NCI-H2171 treated with DMSO at 0.1 percent for 48 hours (cell line): ENCODE measurements at regions not wholly inside any gene's neighbourhood (a gene's known extent, or its start where the extent isn't known, plus 50 kb on each side); places are given as distances from the start of the nearest gene placed in this dataset.

Experiments
- DNase-seq: peaks from one replicate; lab custom pipeline; 2025; lab: John Stamatoyannopoulos, UW

DNA sequence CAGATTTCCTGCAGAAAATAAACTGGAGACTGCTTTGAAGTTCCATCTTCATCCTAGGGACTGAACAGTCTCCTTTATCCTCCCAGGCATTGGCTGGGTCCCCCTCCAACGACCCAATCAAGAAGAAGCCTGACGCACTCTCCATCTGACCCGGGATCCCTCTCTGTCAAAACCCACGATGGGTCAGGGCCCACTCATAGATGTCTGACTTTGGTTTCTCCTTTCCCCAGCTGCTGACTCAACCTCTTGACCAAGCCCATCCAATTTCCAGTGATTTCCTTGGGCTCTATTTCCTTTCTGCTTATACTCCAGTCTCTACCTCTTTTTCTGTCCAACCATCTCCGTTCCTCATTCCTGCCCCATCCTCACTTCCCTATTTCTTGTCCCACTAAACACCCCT, 189.7 kb downstream of the MIAT start:
- no peak for DNase-seq

DNA sequence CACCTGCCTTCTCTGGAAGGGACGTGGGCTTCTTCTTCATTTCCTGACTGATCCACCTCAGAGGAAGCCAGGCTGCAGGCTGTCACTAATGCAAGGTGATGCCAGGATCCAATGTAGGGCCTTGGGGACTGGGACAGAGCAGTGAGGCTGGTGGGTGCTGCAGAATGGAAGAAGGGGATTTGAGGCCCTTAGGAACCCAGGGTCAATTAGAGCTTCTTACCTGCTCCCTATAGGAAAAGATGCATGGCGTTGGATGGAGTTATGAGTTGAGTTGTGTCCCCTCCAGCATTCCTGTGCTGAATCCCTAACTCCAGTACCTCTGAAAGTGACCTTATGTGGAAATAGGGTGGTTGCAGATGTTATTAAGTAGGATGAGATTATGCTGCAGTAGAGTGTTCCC, 190.4 kb downstream of the MIAT start:
- no peak for DNase-seq

DNA sequence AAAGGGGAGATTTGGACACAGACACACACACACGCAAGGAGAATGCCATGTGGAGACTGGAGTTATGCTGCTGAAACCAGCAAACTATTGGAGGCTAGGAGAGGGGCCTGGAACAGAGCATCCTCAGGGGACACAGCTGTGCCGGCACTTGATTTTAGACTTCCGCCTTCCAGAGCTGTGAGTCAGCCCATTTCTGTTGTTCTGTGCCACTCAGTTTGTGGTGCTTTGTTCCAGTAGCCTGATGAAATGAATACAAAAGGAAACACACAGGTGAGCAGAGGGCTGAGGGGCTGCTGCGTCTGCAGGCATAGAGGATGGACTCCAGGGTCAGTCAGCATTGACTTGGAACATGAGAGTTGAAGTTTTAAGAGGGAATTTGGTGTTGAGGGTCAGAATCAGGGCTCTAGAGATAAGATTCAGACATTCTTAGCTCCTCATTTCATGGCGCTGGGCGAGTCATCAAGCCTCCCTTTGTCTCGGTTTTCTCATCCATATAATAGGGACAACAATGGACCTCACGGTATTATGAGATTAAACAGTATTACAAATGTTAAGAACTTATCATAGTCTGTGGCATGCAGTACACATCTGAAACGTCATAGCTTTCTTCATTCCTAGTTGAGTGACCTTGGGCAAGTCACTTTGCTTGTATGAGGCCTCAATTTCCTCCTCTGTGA, 191.0 kb downstream of the MIAT start:
- DNase-seq, result no peak

DNA sequence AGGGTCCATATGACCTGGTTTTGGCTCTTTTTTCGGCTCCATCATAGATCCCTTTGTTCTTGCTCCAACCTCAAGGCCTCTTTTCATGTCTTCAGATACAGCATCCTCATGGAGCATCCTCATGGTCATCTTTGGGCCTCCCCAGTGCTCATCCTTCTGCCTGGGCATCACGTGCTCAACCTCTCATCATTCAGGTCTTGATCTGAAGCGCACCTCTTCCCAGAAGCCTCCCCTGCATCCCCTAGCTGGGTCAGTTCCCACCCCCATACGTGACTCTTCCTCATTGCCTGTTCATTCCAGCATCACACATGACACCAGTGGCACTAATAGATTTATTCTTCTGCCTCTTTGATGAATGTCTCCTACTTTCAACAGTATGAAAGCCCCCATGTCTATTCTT, 192.2 kb downstream of the MIAT start:
- DNase-seq, result no peak

DNA sequence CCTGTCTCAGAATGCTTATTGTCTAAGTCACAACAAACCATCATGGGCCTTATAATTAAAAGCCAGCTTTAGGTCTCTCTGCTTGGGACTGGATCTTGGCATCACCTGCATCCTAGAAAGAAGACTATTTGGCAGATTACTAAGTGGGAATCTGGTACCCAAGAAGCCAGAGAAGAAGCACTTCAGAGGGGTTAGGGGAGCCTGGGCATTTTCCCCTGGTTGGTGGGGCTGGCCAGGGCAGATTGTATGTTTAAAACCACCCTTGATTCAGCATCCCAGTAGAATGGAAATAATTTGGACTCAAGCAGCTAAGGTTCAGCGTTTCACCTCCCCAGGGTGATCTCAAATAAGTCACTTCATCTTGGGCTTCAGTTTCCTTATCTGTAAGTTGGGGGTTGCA, 193.7 kb downstream of the MIAT start:
- no peak for DNase-seq

DNA sequence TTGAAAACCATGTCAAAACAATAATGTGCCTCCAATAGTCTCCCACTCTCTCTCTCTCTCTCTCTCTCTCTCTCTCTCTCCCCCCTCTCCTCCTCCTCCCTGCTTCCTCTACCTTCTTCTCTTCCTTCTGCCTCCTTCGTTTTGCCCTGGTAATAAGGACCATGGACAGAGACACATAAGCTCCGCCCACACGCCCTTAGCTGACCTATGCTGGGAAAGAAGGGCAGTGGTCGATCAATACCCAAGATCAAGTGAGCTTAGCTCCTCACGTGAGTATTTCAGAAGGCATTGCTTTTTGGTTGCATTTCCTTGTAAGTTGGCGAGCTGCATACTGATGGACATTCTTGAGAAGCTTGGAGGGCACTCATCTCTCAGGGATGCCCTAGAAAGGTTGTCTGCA, 194.8 kb downstream of the MIAT start:
- DNase-seq, result no peak

DNA sequence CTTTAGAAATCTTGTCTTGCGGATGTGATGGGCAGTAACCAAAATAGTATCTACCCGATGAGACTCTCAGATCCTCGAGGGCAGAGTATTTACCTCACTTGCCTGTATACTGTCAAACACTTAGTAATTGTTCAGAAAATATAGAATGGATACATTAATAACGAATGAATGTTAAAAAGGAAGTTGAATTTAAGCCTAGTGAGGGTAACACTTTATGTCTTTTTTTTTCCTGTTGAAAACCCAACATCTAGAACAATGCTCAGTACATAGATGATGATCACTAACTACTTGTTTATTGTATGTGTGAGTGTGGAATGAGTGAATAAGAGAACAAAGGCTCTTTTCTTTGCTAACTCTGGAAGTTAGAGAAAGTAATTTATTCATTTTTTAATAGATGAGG, 195.7 kb downstream of the MIAT start:
- no peak for DNase-seq

DNA sequence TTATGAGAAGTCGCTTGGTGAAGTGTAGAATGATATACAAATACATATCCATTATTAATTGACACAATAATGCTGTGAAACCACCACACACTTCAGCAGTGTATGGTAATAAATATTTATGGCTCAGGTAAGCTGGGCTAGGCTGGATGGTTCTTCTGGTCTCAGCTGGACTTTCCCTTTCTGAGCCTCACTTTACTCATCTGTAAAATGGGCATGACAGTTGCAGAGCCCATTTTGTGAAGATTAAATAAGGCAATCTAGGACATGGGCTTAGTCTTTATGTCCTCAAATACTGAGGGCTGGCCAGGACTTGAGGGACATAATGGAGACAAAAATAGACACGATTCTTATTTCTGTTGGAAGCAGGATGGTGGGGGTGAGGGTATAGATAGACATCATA, 196.1 kb downstream of the MIAT start:
- DNase-seq, result no peak

DNA sequence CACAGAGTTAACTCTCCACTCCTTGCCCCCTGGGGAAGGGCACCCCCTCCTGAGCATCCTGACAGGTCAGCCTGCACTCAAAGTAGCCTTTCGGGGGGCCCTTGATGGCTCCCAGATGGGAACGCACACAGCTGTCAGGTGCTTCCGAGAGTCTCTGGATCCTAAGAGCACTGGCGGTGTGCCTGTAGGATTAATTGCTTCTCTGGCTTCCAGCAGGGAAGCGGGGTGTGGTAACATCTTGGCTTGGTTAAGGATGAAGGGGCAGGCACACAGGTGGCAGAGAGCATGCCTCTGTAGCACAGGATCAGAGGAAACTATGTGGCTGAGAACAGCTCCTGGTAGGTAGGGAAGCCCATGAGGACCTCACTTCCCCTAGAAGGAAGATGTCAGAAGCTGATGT, 199.8 kb downstream of the MIAT start:
- peak; percentile 72 for DNase-seq

DNA sequence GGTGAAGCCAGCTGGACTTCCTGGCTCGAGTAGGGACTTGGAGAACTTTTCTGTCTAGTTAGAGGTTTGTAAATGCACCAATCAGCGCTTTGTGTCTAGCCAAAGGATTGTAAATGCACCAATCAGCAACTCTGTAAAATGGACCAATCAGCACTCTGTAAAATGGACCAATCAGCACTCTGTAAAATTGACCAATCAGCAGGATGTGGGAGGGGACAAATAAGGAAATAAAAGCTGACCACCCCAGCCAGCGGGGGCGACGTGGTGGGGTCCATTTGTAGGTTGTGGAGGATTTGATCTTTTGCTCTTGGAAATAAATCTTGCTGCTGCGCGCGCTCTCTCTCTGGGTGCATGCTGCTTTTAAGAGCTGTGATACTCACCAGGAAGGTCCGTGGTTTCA, 202.9 kb downstream of the MIAT start:
- no peak for DNase-seq

DNA sequence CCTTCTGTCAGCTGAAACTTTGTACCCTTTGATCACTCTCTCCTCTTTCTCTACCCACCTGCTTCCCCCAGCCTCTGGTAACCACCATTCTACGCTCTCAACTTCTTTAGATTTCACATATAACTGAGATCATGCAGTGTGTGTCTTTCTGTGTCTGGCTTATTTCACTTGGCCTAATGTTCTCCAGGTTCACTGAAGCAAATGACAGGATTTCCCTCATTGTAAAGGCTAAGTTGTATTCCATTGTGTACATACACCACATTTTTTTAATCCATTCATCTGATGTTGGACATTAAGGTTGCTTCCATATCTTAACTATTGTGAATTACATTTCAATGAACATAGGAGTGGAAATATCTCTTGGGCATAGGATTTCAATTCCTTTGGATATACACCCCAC, 207.6 kb downstream of the MIAT start:
- DNase-seq, result no peak

DNA sequence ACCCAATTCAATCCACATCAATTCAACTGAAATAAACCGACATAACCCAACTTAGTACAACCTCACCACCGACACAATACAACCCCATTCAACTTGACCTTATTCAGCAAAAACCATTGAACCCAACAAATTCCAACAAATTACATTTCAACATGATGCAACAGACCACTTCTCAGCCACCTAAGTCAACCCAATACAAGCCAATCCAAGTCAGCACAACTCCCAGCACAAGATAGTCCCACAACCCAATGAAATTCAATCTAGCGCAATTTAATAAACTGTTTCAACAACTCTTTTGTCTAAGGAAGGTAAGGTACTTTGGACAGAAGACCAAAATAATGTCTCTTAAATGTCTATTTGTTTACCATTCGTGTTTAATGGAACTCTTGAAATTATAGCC, 226.0 kb downstream of the MIAT start:
- no peak for DNase-seq

DNA sequence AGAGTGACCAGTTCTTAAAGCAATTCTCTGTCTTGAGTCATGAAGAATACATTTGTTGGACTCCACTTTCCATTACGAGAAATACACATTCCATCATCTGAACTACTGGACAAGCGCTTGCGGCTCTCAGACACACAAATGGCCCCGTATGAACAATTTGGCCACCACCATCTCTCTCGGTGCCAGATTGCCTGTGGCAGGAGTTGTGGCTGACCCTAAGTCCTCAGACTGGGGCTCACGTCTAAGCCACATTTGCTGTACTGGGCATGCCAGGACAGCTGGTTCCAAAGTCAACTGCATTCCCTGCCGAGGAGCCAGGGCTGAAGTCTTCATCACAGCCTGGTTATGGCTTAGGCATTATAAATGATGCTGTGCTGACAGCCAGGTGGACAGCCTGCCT, 227.5 kb downstream of the MIAT start:
- no peak for DNase-seq

DNA sequence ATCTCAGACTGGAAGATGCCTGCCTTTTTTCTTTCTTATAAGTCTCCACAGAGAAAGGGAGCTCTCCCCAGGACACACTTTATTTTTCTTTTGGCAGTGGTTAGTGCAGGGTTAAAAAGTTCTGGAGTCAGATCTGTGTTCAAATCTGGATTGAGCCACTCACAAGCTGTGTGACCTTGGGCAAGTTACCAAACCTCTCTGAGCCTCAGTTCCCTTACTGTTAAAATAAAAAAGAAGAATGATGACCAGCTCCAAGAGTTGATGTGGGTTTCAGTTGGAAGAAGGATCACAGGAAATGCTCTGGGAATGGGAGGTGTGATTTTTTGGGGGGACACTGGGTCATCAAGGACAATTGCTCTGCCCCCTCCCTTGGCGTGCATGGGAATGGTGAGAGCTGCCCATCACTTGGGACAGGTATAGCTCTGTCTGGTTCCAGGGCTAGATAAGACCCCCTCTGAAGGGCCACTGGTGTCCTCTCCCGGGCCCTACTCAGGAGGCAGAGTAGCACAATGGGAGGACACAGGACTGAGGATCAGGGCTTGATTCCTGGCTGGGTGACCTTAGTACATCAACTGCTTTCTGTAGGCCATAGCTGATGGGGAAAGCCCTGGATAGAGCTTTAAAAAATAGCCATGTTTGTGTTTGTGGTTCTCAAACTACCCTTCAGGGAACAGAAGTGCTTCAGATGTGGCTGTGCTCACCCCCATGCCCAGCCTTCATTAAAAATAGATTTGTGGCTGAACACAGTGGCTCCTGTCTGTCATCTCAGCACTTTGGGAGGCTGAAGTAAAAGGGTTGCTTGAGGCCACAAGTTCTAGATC, 228.3 kb downstream of the MIAT start:
- no peak for DNase-seq

DNA sequence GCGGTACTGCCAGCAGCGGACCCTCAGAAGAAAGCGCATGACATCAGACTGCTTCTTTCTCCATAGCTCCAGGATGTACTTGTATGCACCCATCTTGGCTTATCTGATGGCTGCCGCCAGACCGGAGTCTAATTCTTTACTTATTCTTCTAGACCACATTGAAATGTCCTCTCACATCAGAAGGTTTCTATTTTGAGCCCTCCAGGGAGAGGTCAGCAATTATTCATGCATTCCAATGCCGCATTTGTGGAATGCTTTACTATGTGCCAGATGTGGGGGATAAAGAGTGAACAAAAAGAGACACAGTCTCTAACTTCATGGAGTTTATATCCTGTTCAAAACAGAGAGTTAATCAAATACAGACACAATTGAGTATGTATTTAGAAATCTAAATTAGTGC, 230.1 kb downstream of the MIAT start:
- no peak for DNase-seq

DNA sequence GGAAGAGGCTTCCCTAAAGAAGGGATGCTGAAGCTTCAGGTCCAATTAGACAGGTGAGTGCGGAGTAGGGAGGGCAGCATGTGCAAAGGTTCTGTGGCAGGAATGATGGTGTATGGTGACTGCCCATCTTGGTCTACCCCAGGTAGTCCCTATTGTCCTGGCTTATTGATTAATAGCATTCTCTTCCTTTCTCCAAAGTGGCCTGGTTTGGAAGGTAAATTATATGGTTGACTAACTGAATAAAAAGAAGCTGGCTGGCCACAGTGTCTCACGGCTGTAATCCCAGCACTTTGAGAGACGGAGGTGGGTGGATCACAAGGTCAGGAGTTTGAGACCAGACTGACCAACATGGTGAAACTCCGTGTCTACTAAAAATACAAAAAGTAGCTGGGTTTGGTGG, 230.5 kb downstream of the MIAT start:
- no peak for DNase-seq

DNA sequence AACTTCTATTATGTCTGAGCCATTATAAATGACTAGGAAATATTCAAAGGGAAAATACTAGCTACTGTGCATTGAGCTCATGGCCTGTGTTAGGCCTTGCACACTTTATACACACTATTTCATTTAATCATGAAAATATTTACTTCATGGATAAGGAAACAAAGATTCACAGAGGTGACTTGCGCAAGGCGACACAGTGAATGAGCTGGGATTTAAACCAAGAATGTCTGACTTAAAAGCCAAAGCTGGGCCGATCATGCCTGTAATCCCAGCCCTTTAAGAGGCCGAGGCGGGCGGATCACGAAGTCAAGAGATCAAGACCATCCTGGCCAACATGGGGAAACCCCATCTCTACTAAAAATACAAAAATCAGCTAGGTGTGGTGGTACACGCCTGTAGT, 231.5 kb downstream of the MIAT start:
- DNase-seq, result no peak

DNA sequence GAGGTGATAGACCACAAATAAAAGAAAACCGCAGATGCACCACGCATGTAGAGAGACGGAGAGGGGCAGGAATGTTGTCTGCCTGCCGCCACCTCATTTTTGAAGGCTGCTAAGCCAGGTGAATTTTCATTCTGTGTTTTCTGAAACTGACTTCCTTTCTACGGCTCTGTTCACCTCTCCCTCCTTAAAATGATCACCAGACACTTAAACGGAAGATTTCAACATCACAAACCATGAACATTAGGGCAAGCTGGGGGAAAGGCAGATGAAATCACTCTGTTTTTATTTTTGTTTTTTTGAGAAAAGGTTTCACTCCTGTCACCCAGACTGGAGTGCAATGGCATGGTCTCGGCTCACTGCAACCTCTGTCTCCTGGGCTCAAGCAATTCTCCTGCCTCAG, 232.4 kb downstream of the MIAT start:
- DNase-seq, result no peak

DNA sequence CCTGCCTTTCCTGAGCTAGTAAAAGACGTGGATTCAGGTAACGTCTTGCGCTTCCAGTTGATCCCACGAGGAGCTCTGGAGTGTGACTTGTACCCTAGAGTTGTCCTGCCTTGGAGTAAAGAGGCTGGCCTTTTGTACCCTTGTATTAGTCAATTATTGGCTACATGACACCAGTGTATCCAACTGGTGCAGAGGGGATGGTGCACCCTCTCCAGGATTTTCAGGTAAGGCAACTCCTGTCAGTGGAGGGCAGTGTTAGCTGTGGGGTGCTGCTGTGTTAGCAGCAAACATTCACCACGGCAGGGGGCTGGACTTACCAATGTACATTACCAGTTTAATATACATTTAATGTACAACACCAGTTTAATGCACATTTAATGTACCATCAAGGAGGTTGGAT, 233.5 kb downstream of the MIAT start:
- DNase-seq, result peak; percentile 19

DNA sequence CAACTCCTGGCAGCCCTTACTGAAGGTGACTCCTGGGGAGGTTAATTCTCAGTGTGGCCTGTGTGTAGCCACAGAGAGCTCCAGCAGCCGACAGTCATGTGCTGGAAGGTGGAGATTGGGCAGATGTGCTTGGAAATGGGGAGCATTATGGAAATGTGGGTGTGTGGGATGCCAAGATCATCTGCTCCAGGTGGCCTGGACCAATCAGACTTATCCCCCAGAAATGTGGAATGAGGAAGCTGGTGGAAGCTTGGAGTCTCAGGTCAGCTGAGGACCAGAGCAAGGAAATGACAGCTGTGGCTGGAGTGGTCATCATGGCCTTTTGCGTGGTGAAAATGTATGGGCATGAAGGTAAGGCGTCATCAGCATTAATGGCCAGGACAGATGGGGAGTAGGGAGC, 234.0 kb downstream of the MIAT start:
- DNase-seq, result no peak

DNA sequence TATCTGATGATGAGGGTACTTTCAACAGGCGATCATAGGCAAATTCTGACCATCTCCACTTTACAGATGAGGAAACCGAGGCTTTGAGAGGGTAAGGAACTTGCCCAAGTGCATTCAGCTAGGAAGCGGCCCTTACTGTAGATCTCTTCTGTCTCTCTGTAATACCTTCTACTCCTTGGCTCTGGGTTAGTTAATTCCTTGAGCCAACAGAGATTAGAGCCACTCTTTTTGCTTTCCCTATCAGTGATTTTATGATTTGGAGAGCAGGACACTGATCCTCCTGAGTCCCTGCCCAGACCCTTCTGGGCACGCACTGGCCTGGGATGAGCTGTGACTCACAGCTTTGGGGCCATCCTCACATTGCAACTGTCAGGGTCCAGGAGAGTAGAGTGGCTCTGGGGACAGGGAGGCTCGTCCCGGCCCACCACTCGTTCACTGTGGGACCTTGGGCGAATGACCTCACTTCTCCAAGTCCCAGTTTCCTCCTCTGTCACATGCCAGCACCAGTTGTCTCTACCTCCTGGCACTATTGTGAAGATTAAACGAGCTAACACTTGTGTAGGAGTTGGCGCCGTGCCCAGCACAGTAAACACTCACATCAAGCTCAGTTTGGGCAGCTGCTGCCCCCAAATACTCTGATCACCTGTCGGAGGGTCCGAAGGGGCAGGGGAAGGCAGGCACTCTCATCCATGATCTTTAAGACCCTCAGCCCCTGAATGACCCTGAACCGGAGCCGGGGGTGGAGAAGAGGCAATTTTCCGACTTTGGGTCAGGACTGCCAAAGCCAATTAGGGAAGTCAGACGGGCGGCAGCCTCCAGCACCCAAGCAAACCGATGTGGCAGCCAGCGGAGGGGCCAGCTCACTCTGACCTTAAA, 235.0 kb downstream of the MIAT start:
- peak; percentile 96 for DNase-seq

DNA sequence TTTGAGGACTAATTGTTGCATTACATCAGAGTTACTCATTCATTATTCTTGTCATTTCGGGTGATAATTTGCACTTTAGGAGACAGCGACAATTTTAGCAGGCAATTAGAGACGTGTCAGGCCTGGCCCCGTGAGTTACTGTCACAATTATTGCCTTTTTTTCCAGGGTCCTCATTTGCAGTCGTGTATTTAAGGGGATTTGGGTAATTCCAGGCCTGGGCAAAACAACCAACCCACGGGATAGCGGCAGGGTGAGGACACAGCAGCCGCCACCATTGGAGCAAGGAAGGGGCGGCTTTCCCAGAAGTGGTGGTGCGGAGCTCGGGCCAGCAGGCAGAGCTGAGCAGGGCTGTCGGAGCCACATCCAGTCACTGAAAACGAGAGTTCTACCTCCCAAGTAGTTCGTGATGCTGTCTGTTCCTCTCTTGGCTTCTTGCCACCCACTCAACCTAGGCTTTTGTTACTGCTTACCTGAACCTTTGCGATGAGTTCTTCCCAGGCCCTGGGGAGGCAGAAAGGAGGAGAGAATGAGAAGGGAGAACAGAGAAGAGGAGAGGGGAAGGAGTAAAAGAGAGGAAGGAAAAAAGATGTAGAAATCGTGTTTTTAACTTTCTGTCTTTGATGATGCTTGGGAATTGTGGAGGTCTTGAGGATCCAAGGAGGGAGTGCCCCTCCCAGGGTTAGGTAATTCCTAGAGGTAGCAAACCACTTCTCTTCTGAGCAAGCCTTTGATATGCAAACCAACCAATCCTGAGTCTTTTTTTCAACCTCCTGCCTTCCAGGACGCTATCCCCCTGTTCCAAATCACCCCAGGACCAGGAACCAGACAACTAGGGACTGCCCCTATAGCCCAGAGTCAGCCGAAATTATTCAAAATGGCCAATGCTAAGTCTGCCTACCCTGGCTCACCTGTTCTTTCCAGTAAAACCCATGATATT, 236.1 kb downstream of the MIAT start:
- DNase-seq, result peak; percentile 90
